ENCODE measurements at regions not wholly inside any gene's neighbourhood (a gene's known extent, or its start where the extent isn't known, plus 50 kb on each side); places are given as distances from the start of the nearest gene placed in this dataset.

DNA sequence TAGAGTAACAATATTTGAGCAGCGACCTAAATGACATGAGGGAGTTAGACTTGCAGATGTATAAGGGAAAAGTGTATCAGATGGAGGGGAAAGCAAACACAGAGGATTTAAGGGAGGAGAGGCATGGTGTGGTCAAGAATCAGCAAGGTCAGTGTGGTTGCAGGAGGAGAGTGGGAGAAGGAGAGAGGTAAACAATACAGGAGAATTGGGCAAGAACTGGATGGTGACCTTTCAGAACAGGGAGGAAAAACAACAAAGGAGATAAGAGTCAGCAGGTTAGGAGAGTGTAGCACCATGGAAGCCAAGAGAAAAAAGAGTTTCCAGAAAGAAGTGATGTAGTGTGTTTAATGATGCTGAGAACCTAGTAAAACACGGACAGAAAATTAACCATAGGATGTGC lies 178.5 kb downstream of the PAPSS1 start:
- peaks cover 5% of the 10 kb centered on the region for H3K27me3 Mint-ChIP-seq
- no peaks in the 10 kb centered on the region for H3K4me1 Mint-ChIP-seq
- intact Hi-C loops (cut with micrococcal nuclease): no loop called here
- Histone ChIP-seq H3K4me1 (ENCODE audit: control insufficient read depth in 2 of 2, insufficient read depth in 2 of 2, low read length in 2 of 2) (no peaks in the 10 kb centered on the region), H3K4me2 (replicated peaks; ENCODE audit: low read depth, low read length, poor library complexity, severe bottlenecking) (no peak overlapping the region), H3K36me3 (replicated peaks in 1 of 2; ENCODE audit: control extremely low read depth in 1 of 2, control insufficient read depth in 1 of 2, extremely low read depth in 1 of 2, insufficient read depth in 2 of 2, low read length in 1 of 2) (no peaks in the 10 kb centered on the region), H3K27me3 (replicated peaks in 1 of 4; ENCODE audit: control extremely low read depth in 1 of 4, control insufficient read depth in 3 of 4, insufficient read depth in 4 of 4, low read length in 3 of 4) (no peaks in the 10 kb centered on the region), H4K20me1 (ENCODE audit: control insufficient read depth, insufficient read depth, low read length, poor library complexity, severe bottlenecking) (no peaks in the 10 kb centered on the region), H3K27ac (ENCODE audit: low read length in 2 of 2) (no peak overlapping the region), H2AFZ (ENCODE audit: insufficient read depth, low read depth, low read length, poor library complexity, severe bottlenecking) (no peak overlapping the region), H3K4me3 (ENCODE audit: control extremely low read depth in 1 of 5, extremely low read depth in 1 of 5, insufficient read depth in 1 of 5, low read depth in 2 of 5, low read length in 4 of 5) (no peak overlapping the region), H3K79me2 (ENCODE audit: control insufficient read depth, insufficient read depth, low read length) (no peaks in the 10 kb centered on the region), H3K9me3 (ENCODE audit: control extremely low read depth in 1 of 3, control insufficient read depth in 2 of 3, insufficient read depth in 1 of 3, low read length in 2 of 3) (no peaks in the 10 kb centered on the region), H3K9ac (ENCODE audit: low read length) (no peak overlapping the region)
- ChIA-PET CTCF (no interaction called here), POLR2A (no interaction called here)
- WGBS (ENCODE audit: insufficient coverage): 85% methylated on average over 2 of the region's 2 CpGs
- ATAC-seq (ENCODE audit: low read depth) (no peak), DNase-seq (no peak)
- H3K4me3 Mint-ChIP-seq: no peak overlapping the region
- TF ChIP-seq, protein P1, sequence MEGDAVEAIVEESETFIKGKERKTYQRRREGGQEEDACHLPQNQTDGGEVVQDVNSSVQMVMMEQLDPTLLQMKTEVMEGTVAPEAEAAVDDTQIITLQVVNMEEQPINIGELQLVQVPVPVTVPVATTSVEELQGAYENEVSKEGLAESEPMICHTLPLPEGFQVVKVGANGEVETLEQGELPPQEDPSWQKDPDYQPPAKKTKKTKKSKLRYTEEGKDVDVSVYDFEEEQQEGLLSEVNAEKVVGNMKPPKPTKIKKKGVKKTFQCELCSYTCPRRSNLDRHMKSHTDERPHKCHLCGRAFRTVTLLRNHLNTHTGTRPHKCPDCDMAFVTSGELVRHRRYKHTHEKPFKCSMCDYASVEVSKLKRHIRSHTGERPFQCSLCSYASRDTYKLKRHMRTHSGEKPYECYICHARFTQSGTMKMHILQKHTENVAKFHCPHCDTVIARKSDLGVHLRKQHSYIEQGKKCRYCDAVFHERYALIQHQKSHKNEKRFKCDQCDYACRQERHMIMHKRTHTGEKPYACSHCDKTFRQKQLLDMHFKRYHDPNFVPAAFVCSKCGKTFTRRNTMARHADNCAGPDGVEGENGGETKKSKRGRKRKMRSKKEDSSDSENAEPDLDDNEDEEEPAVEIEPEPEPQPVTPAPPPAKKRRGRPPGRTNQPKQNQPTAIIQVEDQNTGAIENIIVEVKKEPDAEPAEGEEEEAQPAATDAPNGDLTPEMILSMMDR (IDR thresholded peaks at IDR 0.05): no peak
- TF ChIP-seq EZH2 (IDR thresholded peaks at IDR 0.05; ENCODE audit: borderline replicate concordance, insufficient read depth, low read depth, low read length, poor library complexity, severe bottlenecking): no peak
- no peak overlapping the region for H3K27ac Mint-ChIP-seq
- no peaks in the 10 kb centered on the region for H3K9me3 Mint-ChIP-seq (ENCODE audit: insufficient read depth)

DNA sequence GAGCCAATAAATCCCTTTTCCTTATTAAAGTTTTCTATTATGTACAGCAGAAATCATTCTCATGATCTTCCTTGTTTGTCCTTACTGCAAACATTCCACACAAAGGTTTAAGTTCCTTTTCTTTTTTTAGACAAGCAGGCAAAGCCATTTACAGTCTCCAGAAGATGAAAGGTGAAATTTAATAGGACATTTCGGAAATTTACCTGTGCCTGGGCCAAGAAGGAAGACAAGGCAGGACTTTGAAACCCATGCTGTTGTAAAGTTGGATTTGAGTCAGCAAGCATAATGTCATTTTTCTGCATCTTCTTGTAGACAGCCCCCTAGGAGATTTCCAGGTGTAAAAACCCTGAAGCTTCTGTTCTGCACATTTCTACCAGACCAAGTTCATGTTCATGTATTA lies 188.1 kb downstream of the PAPSS1 start:
- H3K4me2 ChIP-seq (replicated peaks; ENCODE audit: low read depth, low read length, poor library complexity, severe bottlenecking): no peak overlapping the region
- Mint-ChIP-seq H3K4me3 (no peak overlapping the region), H3K4me1 (no peaks in the 10 kb centered on the region), H3K27me3 (peaks cover 3% of the 10 kb centered on the region), H3K9me3 (ENCODE audit: insufficient read depth) (no peaks in the 10 kb centered on the region), H3K27ac (no peak overlapping the region)
- ATAC-seq (ENCODE audit: low read depth) (no peak), DNase-seq (no peak)
- no peaks in the 10 kb centered on the region for H3K9me3 ChIP-seq (ENCODE audit: control extremely low read depth in 1 of 3, control insufficient read depth in 2 of 3, insufficient read depth in 1 of 3, low read length in 2 of 3)
- no peak overlapping the region for H3K9ac ChIP-seq (ENCODE audit: low read length)
- no peaks in the 10 kb centered on the region for H3K27me3 ChIP-seq (replicated peaks in 1 of 4; ENCODE audit: control extremely low read depth in 1 of 4, control insufficient read depth in 3 of 4, insufficient read depth in 4 of 4, low read length in 3 of 4)
- H2AFZ ChIP-seq (ENCODE audit: insufficient read depth, low read depth, low read length, poor library complexity, severe bottlenecking): no peak overlapping the region
- intact Hi-C loops (cut with micrococcal nuclease): no loop called here
- TF ChIP-seq EZH2 (IDR thresholded peaks at IDR 0.05; ENCODE audit: borderline replicate concordance, insufficient read depth, low read depth, low read length, poor library complexity, severe bottlenecking): no peak
- TF ChIP-seq, protein P1 (IDR thresholded peaks at IDR 0.05): no peak
- no peaks in the 10 kb centered on the region for H4K20me1 ChIP-seq (ENCODE audit: control insufficient read depth, insufficient read depth, low read length, poor library complexity, severe bottlenecking)
- POLR2A ChIA-PET: no interaction called here
- CTCF ChIA-PET: no interaction called here
- WGBS (ENCODE audit: insufficient coverage): 80% methylated on average over 1 of the region's 1 CpG
- H3K79me2 ChIP-seq (ENCODE audit: control insufficient read depth, insufficient read depth, low read length): no peaks in the 10 kb centered on the region
- H3K27ac ChIP-seq (ENCODE audit: low read length in 2 of 2): no peak overlapping the region
- H3K36me3 ChIP-seq (replicated peaks in 1 of 2; ENCODE audit: control extremely low read depth in 1 of 2, control insufficient read depth in 1 of 2, extremely low read depth in 1 of 2, insufficient read depth in 2 of 2, low read length in 1 of 2): no peaks in the 10 kb centered on the region
- no peaks in the 10 kb centered on the region for H3K4me1 ChIP-seq (ENCODE audit: control insufficient read depth in 2 of 2, insufficient read depth in 2 of 2, low read length in 2 of 2)
- H3K4me3 ChIP-seq (ENCODE audit: control extremely low read depth in 1 of 5, extremely low read depth in 1 of 5, insufficient read depth in 1 of 5, low read depth in 2 of 5, low read length in 4 of 5): no peak overlapping the region

Measured in B cell (primary cell).